ENCODE measurements at regions not wholly inside any gene's neighbourhood (a gene's known extent, or its start where the extent isn't known, plus 50 kb on each side); places are given as distances from the start of the nearest gene placed in this dataset.

- H3K27ac Mint-ChIP-seq, result no peak overlapping the region
- no peaks in the 10 kb centered on the region for H3F3A ChIP-seq (ENCODE audit: low read depth)
- no peaks in the 10 kb centered on the region for H3K4me1 Mint-ChIP-seq
- no peak overlapping the region for H3K4me3 Mint-ChIP-seq
- no peak overlapping the region for H3K4me2 ChIP-seq
- no peaks in the 10 kb centered on the region for H3K27me3 ChIP-seq
- H3K79me2 ChIP-seq (ENCODE audit: low read depth), result no peaks in the 10 kb centered on the region
- H3K27me3 Mint-ChIP-seq (ENCODE audit: insufficient read depth, low read depth), result no peaks in the 10 kb centered on the region
- H3K4me1 ChIP-seq, result no peaks in the 10 kb centered on the region
- no peak for TF ChIP-seq CTCF (IDR thresholded peaks at IDR 0.05)
- TF ChIP-seq EZH2phosphoT487 (IDR thresholded peaks at IDR 0.05), result no peak
- no peak for TF ChIP-seq EZH2 (IDR thresholded peaks at IDR 0.05)
- no peak overlapping the region for H2AFZ ChIP-seq (replicated peaks)
- DNase-seq (ENCODE audit: low spot score), result no peak
- H3K36me3 ChIP-seq, result no peaks in the 10 kb centered on the region
- no peaks in the 10 kb centered on the region for H3K36me3 Mint-ChIP-seq
- H4K20me1 ChIP-seq (ENCODE audit: low read depth), result no peaks in the 10 kb centered on the region
- no peak overlapping the region for H3K27ac ChIP-seq
- no peaks in the 10 kb centered on the region for H3K9me3 Mint-ChIP-seq
- no peak overlapping the region for H3K9ac ChIP-seq
- H3K4me3 ChIP-seq, result no peak overlapping the region
- no peaks in the 10 kb centered on the region for H3K9me3 ChIP-seq (ENCODE audit: low read depth)
Measured at GRCh38 chr5:117380316-117380715, 805.7 kb upstream of the SEMA6A start.

- Histone ChIP-seq H4K20me1 (ENCODE audit: low read depth) (no peaks in the 10 kb centered on the region), H3K79me2 (ENCODE audit: low read depth) (no peaks in the 10 kb centered on the region), H3K4me1 (no peaks in the 10 kb centered on the region), H3K27ac (no peak overlapping the region), H3K27me3 (no peaks in the 10 kb centered on the region), H3F3A (ENCODE audit: low read depth) (no peaks in the 10 kb centered on the region), H2AFZ (replicated peaks) (no peak overlapping the region), H3K9ac (no peak overlapping the region), H3K4me3 (no peak overlapping the region), H3K9me3 (ENCODE audit: low read depth) (no peaks in the 10 kb centered on the region), H3K36me3 (no peaks in the 10 kb centered on the region), H3K4me2 (no peak overlapping the region)
- Mint-ChIP-seq H3K36me3 (no peaks in the 10 kb centered on the region), H3K9me3 (no peaks in the 10 kb centered on the region), H3K27me3 (ENCODE audit: insufficient read depth, low read depth) (no peaks in the 10 kb centered on the region), H3K4me3 (no peak overlapping the region), H3K27ac (no peak overlapping the region), H3K4me1 (no peaks in the 10 kb centered on the region)
- DNase-seq (ENCODE audit: low spot score), result no peak
- TF ChIP-seq CTCF (IDR thresholded peaks at IDR 0.05), result no peak
- TF ChIP-seq EZH2 (IDR thresholded peaks at IDR 0.05), result no peak
- TF ChIP-seq EZH2phosphoT487 (IDR thresholded peaks at IDR 0.05), result no peak
Measured at GRCh38 chr5:117379521-117379920, 804.9 kb upstream of the SEMA6A start.

GRCh38 chr5:117376748-117377147 lies 802.1 kb upstream of the SEMA6A start:
- H3K27me3 Mint-ChIP-seq (ENCODE audit: insufficient read depth, low read depth), result no peaks in the 10 kb centered on the region
- DNase-seq (ENCODE audit: low spot score), result no peak

More at GRCh38 chr5:117376748-117377147, 802.1 kb upstream of the SEMA6A start:
- H3K4me1 Mint-ChIP-seq, result no peaks in the 10 kb centered on the region
- peaks cover 4% of the 10 kb centered on the region for H3K9me3 Mint-ChIP-seq
- TF ChIP-seq EZH2 (IDR thresholded peaks at IDR 0.05) (no peak), EZH2phosphoT487 (IDR thresholded peaks at IDR 0.05) (no peak), CTCF (IDR thresholded peaks at IDR 0.05) (no peak)
- no peaks in the 10 kb centered on the region for H4K20me1 ChIP-seq (ENCODE audit: low read depth)
- no peaks in the 10 kb centered on the region for H3K36me3 ChIP-seq
- no peaks in the 10 kb centered on the region for H3K9me3 ChIP-seq (ENCODE audit: low read depth)
- H3K79me2 ChIP-seq (ENCODE audit: low read depth), result no peaks in the 10 kb centered on the region
- H3K27ac ChIP-seq, result no peak overlapping the region
- no peaks in the 10 kb centered on the region for H3F3A ChIP-seq (ENCODE audit: low read depth)
- H3K36me3 Mint-ChIP-seq, result no peaks in the 10 kb centered on the region
- no peak overlapping the region for H3K4me3 ChIP-seq
- H3K4me2 ChIP-seq, result no peak overlapping the region
- no peak overlapping the region for H3K4me3 Mint-ChIP-seq
- H2AFZ ChIP-seq (replicated peaks), result no peak overlapping the region
- no peaks in the 10 kb centered on the region for H3K4me1 ChIP-seq
- no peaks in the 10 kb centered on the region for H3K27me3 ChIP-seq
- H3K27ac Mint-ChIP-seq, result no peak overlapping the region
- H3K9ac ChIP-seq, result no peak overlapping the region

Data from neural progenitor cell (in vitro differentiated cells).